HG03025 (cell line): ENCODE measurements at regions not wholly inside any gene's neighbourhood (a gene's known extent, or its start where the extent isn't known, plus 50 kb on each side); places are given as distances from the start of the nearest gene placed in this dataset.

ENCODE experiments used
- ATAC-seq: cut with Tn5 transposase; IDR thresholded peaks from one replicate; pipeline ENCODE4 v1.9.1; 2021; ENCODE audit warnings: mild to moderate bottlenecking, moderate library complexity; ENCODE audit not compliant: unreplicated experiment, low FRiP score

GRCh38 chr4:178664621-178665020, 1222.4 kb upstream of the AGA start:
- no peak for ATAC-seq

DNA sequence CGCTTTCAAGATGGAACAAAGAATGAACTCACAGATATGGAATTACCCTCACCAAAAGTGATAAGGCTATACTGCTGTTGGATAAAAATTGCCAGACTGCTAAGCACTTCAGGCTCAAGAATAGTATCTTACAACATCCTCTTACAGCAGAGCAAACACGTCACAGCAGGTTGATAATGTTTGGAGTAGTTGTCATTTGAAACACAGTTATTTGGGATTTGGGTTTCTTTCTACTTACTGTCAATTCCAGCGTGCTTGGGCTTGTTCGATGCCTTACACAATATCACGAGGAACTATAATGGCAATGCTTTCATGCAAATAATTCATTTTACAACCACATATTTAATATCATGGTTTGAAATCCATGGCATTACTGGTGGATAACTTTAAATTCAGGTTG, 1223.7 kb upstream of the AGA start:
- no peak for ATAC-seq

- no peak for ATAC-seq
These were observed 1229.5 kb upstream of the AGA start for GRCh38 chr4:178671766-178672165.

GRCh38 chr4:178672512-178672911, 1230.3 kb upstream of the AGA start:
- ATAC-seq, result no peak

DNA sequence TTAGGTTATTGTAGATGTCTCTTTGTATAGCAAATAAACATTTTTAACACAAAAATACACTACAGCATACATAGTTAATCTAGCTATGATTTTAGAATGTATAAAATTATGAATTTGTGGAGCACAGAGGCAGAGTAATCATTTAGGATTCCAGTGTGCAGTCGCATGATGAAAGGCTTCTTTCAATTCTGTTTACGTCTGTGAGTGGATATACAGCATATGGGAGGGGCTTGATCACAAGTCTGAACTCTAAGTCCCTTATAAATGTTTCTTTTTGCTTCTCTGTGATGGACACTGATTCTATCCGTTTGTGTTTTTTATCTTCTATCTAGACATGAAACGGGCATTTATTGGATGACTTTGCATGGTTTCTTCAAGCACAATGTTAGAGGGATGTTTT, 1239.6 kb upstream of the AGA start:
- no peak for ATAC-seq

- ATAC-seq, result no peak
These were observed 1247.7 kb upstream of the AGA start for GRCh38 chr4:178689926-178690325.

- no peak for ATAC-seq
These were observed 1251.6 kb upstream of the AGA start for GRCh38 chr4:178693816-178694215.

- no peak for ATAC-seq
These were observed 1254.3 kb upstream of the AGA start for GRCh38 chr4:178696515-178696914.

DNA sequence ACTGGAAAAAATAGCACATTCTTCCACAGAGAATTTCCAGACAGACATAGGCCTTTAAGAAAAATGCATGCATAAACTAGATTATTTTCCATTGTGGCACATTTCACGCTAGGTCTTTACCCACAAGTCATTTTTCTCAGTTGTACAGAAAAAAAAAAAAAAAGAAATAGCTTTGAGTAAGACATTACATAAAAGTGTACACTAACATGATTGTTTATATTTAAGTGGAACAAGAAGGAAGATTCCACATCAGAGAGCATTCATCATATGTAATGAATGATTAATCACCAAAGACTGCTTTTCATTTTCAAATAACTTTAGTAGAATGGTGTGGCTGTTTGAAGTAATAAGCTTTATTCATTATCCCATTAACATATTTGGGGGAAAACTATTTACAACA, 1270.2 kb upstream of the AGA start:
- ATAC-seq, result no peak

DNA sequence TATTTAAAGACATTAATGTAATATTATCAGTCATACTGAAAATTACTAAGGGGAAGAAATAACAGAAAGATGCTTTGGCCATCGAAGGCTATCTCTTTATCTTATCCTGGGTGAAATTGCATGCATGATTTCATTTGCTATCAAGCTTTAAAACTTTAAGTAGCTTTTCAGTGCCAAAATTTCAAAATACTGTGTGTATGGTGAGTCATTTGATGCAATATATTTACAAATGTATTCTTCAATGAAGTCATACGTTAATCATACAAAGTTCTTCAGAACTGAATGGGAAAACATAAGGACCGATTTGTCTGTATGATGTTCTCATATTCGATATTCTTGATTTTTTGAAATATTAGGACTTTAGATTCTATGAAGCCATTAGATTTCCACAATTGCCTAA, 1295.8 kb upstream of the AGA start:
- ATAC-seq, result no peak

DNA sequence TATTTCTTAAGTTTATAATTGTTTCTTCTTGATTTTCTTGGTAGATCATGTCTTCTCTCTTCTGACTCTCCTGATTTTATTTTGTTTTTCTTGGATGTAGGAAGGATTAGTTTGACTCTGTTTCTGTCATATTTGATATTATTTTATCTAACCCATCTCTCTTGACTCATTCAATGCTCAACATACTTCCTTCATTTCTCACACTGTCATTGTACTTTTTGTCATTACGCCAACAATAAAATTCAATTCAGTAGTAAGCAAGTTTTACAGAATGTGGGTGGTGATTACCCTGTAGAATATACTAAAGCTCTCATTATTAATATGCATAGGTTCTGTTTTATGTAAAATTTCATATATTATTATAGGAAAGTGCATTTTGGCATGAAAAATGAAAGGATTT, 1303.0 kb upstream of the AGA start:
- ATAC-seq, result no peak

DNA sequence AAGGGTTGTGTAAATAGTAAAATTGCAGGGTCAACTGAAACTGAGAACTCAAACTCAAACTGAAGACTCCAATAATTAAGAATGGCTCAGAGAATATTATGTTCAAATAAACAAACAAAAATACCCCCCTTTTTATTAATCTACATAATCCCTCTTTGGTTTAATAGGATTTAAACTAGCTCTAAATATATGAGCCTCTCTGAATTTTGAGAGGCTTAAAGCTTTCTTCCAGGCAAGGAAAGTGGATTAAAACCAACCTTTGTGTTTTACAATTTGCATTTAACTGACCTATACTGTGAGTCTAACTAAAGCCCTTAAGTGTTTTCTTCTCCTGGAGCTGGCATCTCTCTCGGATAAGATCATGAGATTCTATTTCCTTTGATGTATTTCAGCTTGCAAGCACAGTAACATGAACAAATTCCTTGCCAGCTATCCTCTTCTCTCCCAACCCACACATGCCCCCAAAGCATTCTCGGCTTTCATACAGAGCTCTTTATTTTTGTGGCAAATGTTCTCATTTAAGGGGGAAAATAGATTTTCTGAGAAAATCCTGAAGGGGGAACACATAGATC, 1310.8 kb upstream of the AGA start:
- ATAC-seq, result no peak

DNA sequence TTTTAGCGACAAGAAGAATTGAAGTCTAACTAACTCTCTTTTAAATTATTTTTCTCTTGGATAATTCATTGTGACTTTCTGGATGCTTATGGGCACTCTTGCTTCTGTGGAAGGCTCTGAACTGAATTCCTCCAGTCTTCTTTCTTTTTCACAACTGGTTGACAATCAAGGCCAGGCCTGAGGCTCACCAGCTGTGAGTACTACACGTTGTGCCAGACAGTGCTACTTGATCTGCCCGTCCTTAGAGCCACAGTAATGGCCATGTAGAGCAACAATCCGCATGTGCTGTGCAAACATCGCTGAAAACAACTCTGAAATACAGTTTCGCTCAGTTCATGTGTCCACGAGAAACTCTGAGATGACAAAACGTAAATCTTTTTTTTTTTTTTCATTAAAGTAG, 1336.3 kb upstream of the AGA start:
- no peak for ATAC-seq

DNA sequence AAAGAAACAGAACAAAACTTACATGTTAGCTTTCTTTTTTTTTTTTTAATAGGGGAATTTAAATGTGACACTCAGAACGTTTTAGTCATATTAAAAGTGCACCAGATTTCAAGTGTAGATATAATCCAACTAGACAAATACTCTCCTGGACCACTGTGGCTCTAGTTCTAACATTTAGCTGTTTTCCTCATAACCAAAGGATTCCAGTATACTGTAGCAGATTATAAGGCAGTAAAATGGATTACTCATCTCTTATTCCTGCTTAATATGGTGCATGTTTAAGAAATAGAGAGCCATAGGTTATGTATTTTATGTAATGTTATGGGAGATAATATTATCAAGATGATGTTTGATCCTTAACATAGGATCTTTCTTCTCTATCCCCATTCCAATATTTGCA, 1339.5 kb upstream of the AGA start:
- ATAC-seq, result no peak

DNA sequence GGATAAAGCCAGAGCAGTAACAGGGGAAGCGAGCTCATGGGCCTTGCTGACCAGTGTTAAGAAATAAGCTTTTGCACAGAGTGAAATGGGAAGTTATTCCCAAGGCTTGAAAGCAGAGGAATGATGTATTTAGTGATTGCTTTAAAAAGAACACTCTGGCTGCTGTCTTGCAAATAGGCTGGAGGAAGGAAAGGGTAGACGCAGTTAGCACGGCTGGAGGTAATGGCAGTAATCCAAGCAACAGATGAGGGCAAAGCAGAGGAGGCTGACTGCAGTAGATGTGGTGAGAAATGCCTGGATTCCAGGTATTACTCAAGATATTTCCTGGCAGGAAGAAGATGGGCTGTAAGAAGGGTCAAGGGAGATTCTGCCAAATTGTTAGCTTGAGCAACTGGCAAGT, 1342.3 kb upstream of the AGA start:
- ATAC-seq, result no peak

GRCh38 chr4:178789279-178789678, 1347.0 kb upstream of the AGA start:
- ATAC-seq, result no peak

DNA sequence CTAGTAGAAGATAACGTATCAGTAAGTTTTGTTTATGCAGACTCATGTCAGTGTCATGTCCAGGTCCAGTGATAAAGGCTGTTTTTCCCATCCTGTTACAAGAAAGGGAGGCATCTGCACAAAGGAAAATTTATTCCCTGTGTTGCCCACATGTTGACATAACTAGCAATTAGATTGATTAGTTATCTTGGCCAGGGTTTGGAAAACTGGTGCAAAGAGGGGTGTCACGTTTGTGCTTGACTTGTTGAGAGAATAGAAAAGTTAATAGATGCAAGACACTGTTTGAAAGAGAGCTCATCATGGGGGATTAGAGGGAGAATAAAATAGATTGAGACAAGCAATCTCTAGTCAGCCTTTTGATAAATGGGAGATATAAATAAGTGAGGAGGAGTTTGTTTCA, 1357.0 kb upstream of the AGA start:
- ATAC-seq, result no peak

DNA sequence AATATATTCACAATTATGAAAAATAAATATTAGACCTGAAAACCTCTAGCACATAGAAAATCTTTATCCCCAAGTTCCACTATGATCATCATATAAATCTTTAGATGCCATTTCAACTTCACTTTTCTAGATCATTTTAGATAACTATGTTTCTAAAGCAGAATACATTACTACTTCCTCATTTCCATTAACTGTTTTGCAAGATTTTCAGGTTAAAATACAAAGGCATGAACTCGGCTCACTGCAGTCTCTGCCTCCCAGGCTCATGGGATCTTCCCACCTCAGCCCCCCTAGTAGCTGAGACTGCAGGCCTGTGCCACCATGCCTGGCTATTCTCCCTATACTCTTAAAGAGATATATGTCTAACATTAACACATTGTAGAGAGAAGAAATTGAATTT, 1365.9 kb upstream of the AGA start:
- ATAC-seq, result no peak

GRCh38 chr4:178809921-178810320, 1367.7 kb upstream of the AGA start:
- no peak for ATAC-seq

DNA sequence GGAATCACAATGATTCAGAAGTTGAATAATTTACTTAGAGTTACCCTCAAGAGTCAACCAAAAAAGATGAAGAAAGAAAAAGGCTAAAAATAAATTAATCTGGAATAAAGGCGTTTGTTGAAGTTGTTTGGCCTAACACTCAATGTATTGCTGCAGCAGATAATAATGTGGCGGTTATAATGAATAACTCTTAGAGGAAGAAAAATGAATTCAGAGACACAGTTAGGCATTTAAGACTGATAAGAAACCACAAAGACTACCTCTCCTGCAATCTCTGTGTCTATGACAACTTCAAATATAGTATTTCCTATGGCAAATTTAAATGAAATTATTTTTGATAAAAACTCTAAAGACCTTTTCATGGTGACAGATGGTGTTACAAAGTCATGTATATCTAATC, 1369.1 kb upstream of the AGA start:
- ATAC-seq, result no peak

- ATAC-seq, result no peak
These were observed 1370.6 kb upstream of the AGA start for GRCh38 chr4:178812866-178813265.

DNA sequence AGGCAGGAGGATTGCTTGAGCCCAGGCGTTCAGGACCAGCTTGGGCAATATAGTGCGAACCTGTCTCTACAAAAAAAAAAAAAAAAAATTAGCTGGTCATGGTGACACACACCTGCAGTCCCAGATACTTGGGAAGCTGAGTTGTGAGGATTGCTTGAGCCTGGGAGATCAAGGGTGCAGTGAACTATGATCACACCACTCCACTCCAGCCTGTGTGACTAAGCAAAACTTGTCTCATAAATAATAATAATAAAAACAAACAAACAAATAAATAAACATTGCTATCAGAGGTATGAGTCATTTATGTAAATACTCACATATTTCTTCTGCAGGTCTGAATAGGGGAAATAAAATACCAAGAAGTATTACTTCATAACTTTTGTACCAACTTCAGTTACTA, 1372.7 kb upstream of the AGA start:
- ATAC-seq, result no peak

DNA sequence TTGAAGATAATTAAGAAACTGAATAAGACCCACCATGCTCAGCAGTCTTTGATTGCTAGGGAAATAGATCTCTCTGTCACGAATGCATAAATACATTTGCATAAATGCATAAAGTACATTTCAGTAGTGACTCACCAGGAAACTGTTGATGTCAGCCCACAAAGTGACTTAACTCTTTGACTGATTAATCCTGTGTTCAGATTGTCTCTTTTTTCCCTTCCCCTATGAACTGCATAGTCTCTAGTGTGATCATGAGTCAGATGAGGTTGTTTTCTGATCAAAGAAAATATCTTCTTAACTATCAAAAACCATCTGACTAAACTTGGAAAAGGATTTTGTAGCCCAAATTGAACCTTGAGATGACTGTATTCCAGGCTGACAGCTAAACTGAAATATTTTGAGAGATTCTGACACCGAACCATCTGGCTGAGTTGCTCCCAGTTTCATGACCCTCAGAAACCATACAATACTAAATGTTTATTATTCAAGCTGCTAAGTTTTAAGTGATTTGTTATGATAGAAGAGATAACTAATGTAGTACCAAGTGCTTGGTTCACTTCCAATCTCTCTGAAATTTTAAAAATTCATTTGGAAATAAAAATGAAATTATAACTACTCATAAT, 1381.5 kb upstream of the AGA start:
- ATAC-seq, result no peak
